Breast epithelium (tissue), 4 donors: ENCODE measurements at regions not wholly inside any gene's neighbourhood (a gene's known extent, or its start where the extent isn't known, plus 50 kb on each side); places are given as distances from the start of the nearest gene placed in this dataset.

Experiments used
- DNase-seq, 2 donors: peaks; one replicate each; pipeline ENCODE4 v3.0.0-alpha.2; 2019; ENCODE audit warnings: low spot score in 2 of 2
- H3K27ac ChIP-seq, 2 donors: fragments of 200-600 bp; sonication (generic) in 1 of 2; one replicate each; pipeline ENCODE4 v1.5.1; 2016 to 2019; ENCODE audit warnings: mild to moderate bottlenecking in 1 of 2
- H3K27me3 ChIP-seq, 2 donors: fragments of 200-600 bp; sonication (generic) in 1 of 2; one replicate each; pipeline versions ENCODE4 v1.5.1 to v1.6.0; 2017 to 2019; ENCODE audit warnings: control low read depth in 1 of 2, mild to moderate bottlenecking in 1 of 2
- H3K36me3 ChIP-seq: fragments of 200-600 bp; one replicate; pipeline ENCODE4 v1.5.1; 2019
- H3K4me1 ChIP-seq, 2 donors: fragments of 200-600 bp; sonication (generic); one replicate each; pipeline ENCODE4 v1.5.1; 2016 to 2019; ENCODE audit warnings: control low read depth in 1 of 2
- H3K4me3 ChIP-seq, 3 donors: fragments of 200-600 bp; sonication (generic); 1 replicate in 2 of 3; 2 replicates in 1 of 3; pipeline ENCODE4 v1.5.1; 2016 to 2019; ENCODE audit warnings: mild to moderate bottlenecking in 3 of 3, moderate library complexity in 2 of 3
- H3K9me3 ChIP-seq, 2 donors: fragments of 200-600 bp; sonication (generic) in 1 of 2; one replicate each; pipeline ENCODE4 v1.5.1; 2016 to 2019; ENCODE audit warnings: control low read depth in 1 of 2
- POLR2A ChIP-seq: fragments of 450-650 bp; IDR thresholded peaks from one replicate; pipeline ENCODE4 v1.6.1; 2016; ENCODE audit warnings: antibody characterized with exemption, mild to moderate bottlenecking, moderate library complexity
- POLR2AphosphoS5 ChIP-seq, 3 donors: sonication (generic); formaldehyde crosslinking; IDR thresholded peaks; one replicate each; pipeline ENCODE4 v1.6.1; 2017; ENCODE audit warnings: antibody characterized with exemption in 3 of 3
- intact Hi-C: fragments of 100-400 bp; cut with DNase I; formaldehyde crosslinking; loops from one replicate; pipeline ENCODE4 v1.15.1; 2023; ENCODE audit warnings: low total_unique reads
- TF ChIP-seq, protein P1 (sequence below), 3 donors: fragments of 450-650 bp; IDR thresholded peaks; one replicate each; pipeline ENCODE4 v1.5.1; 2016 to 2017; ENCODE audit warnings: antibody characterized with exemption in 3 of 3, mild to moderate bottlenecking in 3 of 3, moderate library complexity in 3 of 3

DNA sequence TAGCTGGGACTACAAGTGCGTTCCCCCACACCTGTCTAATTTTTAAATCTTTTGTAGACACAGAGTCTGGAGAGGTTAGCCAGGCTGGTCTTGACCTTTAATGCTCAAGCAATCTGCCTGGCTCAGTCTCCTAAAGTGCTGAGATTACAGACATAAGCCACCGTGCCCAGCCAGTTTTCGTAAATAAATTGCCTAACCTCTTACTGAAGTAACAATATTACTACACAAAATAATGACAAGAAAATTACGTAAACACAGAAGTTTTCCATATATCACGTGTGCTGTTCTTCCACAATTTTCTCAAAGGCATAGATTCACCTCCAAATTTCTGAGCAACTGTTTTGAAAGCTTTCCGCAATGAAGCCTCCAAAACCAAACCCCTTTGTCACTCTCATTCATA lies 58.1 kb upstream of the PROK2 start:
- no peaks in the 10 kb centered on the region for H3K9me3 ChIP-seq
- intact Hi-C loops = no loop called here
- H3K27me3 ChIP-seq = no peaks in the 10 kb centered on the region
- no peak overlapping the region for H3K4me3 ChIP-seq
- no peak for DNase-seq
- TF ChIP-seq, protein P1, sequence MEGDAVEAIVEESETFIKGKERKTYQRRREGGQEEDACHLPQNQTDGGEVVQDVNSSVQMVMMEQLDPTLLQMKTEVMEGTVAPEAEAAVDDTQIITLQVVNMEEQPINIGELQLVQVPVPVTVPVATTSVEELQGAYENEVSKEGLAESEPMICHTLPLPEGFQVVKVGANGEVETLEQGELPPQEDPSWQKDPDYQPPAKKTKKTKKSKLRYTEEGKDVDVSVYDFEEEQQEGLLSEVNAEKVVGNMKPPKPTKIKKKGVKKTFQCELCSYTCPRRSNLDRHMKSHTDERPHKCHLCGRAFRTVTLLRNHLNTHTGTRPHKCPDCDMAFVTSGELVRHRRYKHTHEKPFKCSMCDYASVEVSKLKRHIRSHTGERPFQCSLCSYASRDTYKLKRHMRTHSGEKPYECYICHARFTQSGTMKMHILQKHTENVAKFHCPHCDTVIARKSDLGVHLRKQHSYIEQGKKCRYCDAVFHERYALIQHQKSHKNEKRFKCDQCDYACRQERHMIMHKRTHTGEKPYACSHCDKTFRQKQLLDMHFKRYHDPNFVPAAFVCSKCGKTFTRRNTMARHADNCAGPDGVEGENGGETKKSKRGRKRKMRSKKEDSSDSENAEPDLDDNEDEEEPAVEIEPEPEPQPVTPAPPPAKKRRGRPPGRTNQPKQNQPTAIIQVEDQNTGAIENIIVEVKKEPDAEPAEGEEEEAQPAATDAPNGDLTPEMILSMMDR (IDR thresholded peaks at IDR 0.05) = no peak
- TF ChIP-seq POLR2A (no peak), POLR2AphosphoS5 (IDR thresholded peaks at IDR 0.05) (no peak)
- H3K36me3 ChIP-seq = no peaks in the 10 kb centered on the region
- no peak overlapping the region for H3K27ac ChIP-seq
- no peaks in the 10 kb centered on the region for H3K4me1 ChIP-seq

DNA sequence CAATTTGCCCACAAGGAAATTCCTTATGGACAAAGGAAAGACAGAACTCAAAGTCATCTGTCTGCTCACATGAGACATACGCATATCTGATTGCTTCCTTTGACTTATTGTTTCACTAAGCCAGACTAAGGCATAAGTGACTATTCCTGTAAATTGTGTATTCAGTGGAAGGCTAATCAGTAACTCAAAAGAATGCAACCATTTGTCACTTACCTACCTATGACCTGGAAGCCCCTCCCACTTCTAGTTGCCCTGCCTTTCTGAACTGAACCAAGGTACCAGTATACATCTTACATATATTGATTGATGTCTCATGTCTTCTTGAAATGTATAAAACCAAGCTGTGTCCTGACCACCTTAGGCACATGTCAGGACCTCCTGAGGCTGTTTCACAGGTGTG lies 53.5 kb upstream of the PROK2 start:
- no peak overlapping the region for H3K4me3 ChIP-seq
- intact Hi-C loops = no loop called here
- H3K27ac ChIP-seq = no peak overlapping the region
- H3K4me1 ChIP-seq = no peaks in the 10 kb centered on the region
- H3K27me3 ChIP-seq = no peaks in the 10 kb centered on the region
- no peaks in the 10 kb centered on the region for H3K36me3 ChIP-seq
- no peaks in the 10 kb centered on the region for H3K9me3 ChIP-seq
- no peak for DNase-seq
- TF ChIP-seq, protein P1 (IDR thresholded peaks at IDR 0.05) = no peak
- no peak for TF ChIP-seq POLR2A
- TF ChIP-seq POLR2AphosphoS5 (IDR thresholded peaks at IDR 0.05) = no peak
